Urinary bladder (tissue), 3 donors: ENCODE measurements at regions not wholly inside any gene's neighbourhood (a gene's known extent, or its start where the extent isn't known, plus 50 kb on each side); places are given as distances from the start of the nearest gene placed in this dataset.

Experiments used
- DNase-seq: peaks from one replicate; pipeline ENCODE4 v3.0.0-alpha.2; 2015; ENCODE audit errors: extremely low spot score
- H3K27ac ChIP-seq: one replicate; pipeline ENCODE4 v1.5.1; 2013; ENCODE audit warnings: low read depth, mild to moderate bottlenecking, moderate library complexity
- H3K36me3 ChIP-seq: one replicate; pipeline ENCODE4 v1.6.1; 2013; ENCODE audit warnings: mild to moderate bottlenecking, moderate library complexity; ENCODE audit not compliant: insufficient read depth
- H3K4me1 ChIP-seq: one replicate; pipeline ENCODE4 v1.6.1; 2013; ENCODE audit warnings: mild to moderate bottlenecking, moderate library complexity; ENCODE audit not compliant: insufficient read depth
- H3K4me3 ChIP-seq: one replicate; pipeline ENCODE4 v1.5.1; 2013; ENCODE audit warnings: low read depth, low read length
- WGBS: extraction: QIAGEN DNeasy Blood & Tissue Kit; methylation state at CpG from one replicate; pipeline ENCODE4 v1.1.7; 2013; 5-methylcytosine and 5-hydroxymethylcytosine counted together
- donor health status: healthy with polysubstance abuse.
- donor health status: healthy.

DNA sequence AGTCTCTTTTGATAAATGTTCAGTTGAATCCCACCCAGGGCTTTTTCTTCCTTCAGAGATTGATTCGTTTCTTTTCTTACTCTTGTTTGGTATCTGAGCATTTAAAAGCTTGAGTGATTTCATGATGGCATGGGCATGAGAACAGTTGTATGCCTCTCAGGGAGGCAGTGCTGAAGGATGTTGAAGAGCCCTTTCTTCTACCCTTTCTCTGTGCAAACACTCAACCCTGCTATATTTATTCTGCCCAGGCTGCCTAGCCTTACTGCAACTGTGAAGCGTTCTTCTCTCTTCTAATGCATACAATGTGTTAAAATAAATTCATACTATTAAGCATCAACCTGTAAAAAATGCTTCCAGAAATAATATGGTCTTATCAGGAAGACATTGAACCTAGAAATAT lies 367.6 kb upstream of the LCORL start:
- Histone ChIP-seq H3K4me1 (no peaks in the 10 kb centered on the region), H3K27ac (no peak overlapping the region), H3K4me3 (no peak overlapping the region), H3K36me3 (no peaks in the 10 kb centered on the region)
- DNase-seq, result no peak
- WGBS, result 75% methylated on average over 2 of the region's 2 CpGs

GRCh38 chr4:18388039-18388438 lies 366.5 kb upstream of the LCORL start:
- no peak overlapping the region for H3K4me3 ChIP-seq
- no peak overlapping the region for H3K27ac ChIP-seq
- no peaks in the 10 kb centered on the region for H3K4me1 ChIP-seq
- DNase-seq, result no peak
- H3K36me3 ChIP-seq, result no peaks in the 10 kb centered on the region
- 44% methylated on average over 3 of the region's 3 CpGs for WGBS

DNA sequence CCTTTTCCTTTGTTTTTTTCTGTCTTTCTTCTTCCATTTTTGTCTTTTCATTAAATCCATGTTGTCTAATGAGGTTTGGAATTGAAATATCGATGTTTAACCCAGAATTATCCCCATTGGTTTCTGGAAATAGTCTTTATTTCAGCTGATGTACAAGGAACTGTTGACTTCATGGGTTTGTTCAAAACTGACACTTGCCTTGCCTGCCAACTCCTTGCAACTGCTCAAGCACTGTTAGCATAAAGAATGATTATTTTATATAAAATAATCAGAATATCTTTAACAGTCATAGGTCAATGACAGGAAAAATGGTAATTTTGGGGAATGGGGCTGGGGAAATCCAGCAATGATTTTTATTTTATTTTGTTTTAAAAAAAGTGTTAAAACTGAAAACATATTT lies 359.6 kb upstream of the LCORL start:
- DNase-seq, result no peak
- H3K4me1 ChIP-seq, result no peaks in the 10 kb centered on the region
- 69% methylated on average over 1 of the region's 1 CpG for WGBS
- no peak overlapping the region for H3K4me3 ChIP-seq
- H3K36me3 ChIP-seq, result no peaks in the 10 kb centered on the region
- H3K27ac ChIP-seq, result no peak overlapping the region

DNA sequence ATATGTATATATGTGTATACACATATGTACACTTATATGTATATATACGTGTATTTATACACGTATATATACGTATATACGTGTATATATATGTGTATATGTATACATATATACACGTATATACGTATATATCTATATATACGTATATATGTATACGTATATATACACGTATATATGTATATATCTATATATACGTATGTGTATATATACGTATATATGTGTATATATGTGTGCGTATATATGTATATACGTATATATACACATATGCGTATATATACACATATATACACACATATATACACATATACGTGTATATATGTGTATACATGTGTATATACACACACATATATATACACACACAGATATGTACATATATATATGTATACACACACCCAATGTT lies 348.0 kb upstream of the LCORL start:
- Histone ChIP-seq H3K4me1 (no peaks in the 10 kb centered on the region), H3K4me3 (no peak overlapping the region), H3K27ac (no peak overlapping the region), H3K36me3 (no peaks in the 10 kb centered on the region)
- no peak for DNase-seq
- 94% methylated on average over 15 of the region's 15 CpGs for WGBS

DNA sequence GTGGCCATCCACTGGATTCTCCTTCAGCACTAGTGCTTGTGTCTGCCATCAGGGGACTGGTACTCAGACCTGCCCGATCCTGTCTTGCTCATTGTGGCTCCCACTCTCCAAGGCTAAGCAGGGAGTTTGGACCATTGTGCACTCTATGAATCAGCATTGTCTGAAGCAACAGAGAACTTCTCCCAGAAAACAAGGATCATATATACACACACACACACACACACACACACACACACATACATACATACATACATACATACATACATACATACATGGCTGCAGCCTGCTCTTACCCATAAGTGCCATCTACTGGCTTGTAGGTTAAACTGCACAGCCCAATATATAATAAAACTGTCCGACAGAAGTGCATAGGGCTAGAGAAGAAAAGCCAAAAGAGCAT lies 345.3 kb upstream of the LCORL start:
- DNase-seq, result no peak
- whole genome bisulfite sequencing, result 62% methylated on average over 2 of the region's 2 CpGs
- H3K27ac ChIP-seq, result no peak overlapping the region
- no peak overlapping the region for H3K4me3 ChIP-seq
- no peaks in the 10 kb centered on the region for H3K4me1 ChIP-seq
- no peaks in the 10 kb centered on the region for H3K36me3 ChIP-seq

- Histone ChIP-seq H3K27ac (no peak overlapping the region), H3K4me3 (no peak overlapping the region), H3K36me3 (no peaks in the 10 kb centered on the region), H3K4me1 (no peaks in the 10 kb centered on the region)
- WGBS, result 71% methylated on average over 3 of the region's 3 CpGs
- DNase-seq, result no peak
Observed at GRCh38 chr4:18366136-18366535, 344.6 kb upstream of the LCORL start.

GRCh38 chr4:18343581-18343980 lies 322.0 kb upstream of the LCORL start:
- Histone ChIP-seq H3K36me3 (no peaks in the 10 kb centered on the region), H3K4me1 (no peaks in the 10 kb centered on the region), H3K27ac (no peak overlapping the region), H3K4me3 (no peak overlapping the region)
- 87% methylated on average over 7 of the region's 7 CpGs for WGBS
- DNase-seq, result no peak

GRCh38 chr4:18342847-18343246 lies 321.3 kb upstream of the LCORL start:
- Histone ChIP-seq H3K27ac (no peak overlapping the region), H3K36me3 (no peaks in the 10 kb centered on the region), H3K4me1 (no peaks in the 10 kb centered on the region), H3K4me3 (no peak overlapping the region)
- no peak for DNase-seq
- WGBS, result 84% methylated on average over 4 of the region's 4 CpGs

- Histone ChIP-seq H3K36me3 (no peaks in the 10 kb centered on the region), H3K4me1 (no peaks in the 10 kb centered on the region), H3K4me3 (no peak overlapping the region), H3K27ac (no peak overlapping the region)
- DNase-seq, result no peak
- WGBS, result 47% methylated on average over 5 of the region's 5 CpGs
Observed at GRCh38 chr4:18321956-18322530, 300.5 kb upstream of the LCORL start.

DNA sequence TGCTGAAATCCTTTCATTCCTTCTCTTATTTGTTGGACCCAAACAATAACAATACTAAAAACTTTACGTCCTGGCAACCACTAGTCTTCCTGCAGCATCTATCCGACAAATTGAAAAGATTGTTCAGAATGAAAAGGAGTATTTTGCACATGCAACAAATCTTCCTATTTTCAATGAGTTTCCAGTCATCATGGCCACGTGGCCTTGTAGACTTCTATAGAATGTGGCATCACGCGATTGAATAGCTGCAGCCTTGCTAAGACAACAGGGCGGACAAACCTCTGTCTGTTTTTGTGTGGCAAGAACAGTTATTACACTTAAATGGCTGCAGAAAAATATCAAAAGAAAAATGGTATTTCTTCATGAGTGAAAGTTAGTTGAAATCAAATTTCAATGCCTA lies 297.9 kb upstream of the LCORL start:
- 64% methylated on average over 6 of the region's 6 CpGs for WGBS
- Histone ChIP-seq H3K4me3 (peak overlapping the region; percentile 20), H3K4me1 (no peaks in the 10 kb centered on the region), H3K27ac (no peak overlapping the region), H3K36me3 (no peaks in the 10 kb centered on the region)
- DNase-seq, result no peak

- no peaks in the 10 kb centered on the region for H3K4me1 ChIP-seq
- DNase-seq, result peak; percentile 10
- WGBS, result 21% methylated on average over 22 of the region's 22 CpGs
- peak overlapping the region; percentile 20 for H3K4me3 ChIP-seq
- no peaks in the 10 kb centered on the region for H3K36me3 ChIP-seq
- H3K27ac ChIP-seq, result no peak overlapping the region
Observed at GRCh38 chr4:18318682-18319388, 297.3 kb upstream of the LCORL start.

GRCh38 chr4:18314731-18315130 lies 293.2 kb upstream of the LCORL start:
- no peaks in the 10 kb centered on the region for H3K36me3 ChIP-seq
- H3K4me3 ChIP-seq, result no peak overlapping the region
- 36% methylated on average over 3 of the region's 3 CpGs for WGBS
- H3K4me1 ChIP-seq, result no peaks in the 10 kb centered on the region
- DNase-seq, result no peak
- no peak overlapping the region for H3K27ac ChIP-seq

DNA sequence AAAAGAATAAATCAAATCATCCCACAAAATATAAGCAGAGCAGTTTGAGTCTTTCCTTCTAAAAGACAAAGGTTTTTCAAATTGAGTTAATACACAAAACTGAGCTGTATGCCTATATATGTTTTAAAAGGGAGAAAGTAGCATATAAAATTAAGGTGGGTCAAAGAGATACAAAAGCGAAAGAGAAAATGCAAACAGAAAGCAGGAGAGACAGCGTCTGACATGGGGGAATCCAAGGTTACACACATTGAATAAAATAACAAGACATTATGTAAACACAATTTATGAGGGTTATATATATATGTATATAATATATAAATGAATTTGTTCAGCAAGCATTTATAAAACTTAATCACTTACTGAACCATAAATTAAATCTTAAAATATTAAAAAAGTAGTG lies 276.1 kb upstream of the LCORL start:
- WGBS, result 72% methylated on average over 2 of the region's 2 CpGs
- H3K36me3 ChIP-seq, result no peaks in the 10 kb centered on the region
- H3K4me1 ChIP-seq, result no peaks in the 10 kb centered on the region
- no peak overlapping the region for H3K27ac ChIP-seq
- H3K4me3 ChIP-seq, result no peak overlapping the region
- no peak for DNase-seq

DNA sequence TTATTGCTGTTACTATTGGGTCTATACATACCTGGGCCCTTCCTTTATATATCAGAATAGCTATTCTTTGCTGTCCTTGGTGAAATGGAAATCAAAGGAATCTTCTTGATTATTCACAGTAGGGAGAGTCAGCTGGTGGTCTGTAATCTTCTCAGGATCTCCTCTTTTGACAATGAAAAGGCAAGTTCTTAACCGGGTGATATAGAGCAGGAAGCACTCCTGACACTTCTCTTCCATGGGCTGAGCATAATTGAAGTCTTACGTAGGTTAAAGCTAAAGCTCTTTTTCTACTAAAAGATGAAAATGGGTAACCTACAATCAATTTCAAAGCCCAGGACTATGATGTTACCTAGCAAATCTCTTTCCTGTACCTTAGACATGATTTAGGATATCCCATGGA lies 274.9 kb upstream of the LCORL start:
- 45% methylated on average over 2 of the region's 2 CpGs for WGBS
- Histone ChIP-seq H3K4me3 (no peak overlapping the region), H3K4me1 (no peaks in the 10 kb centered on the region), H3K27ac (no peak overlapping the region), H3K36me3 (no peaks in the 10 kb centered on the region)
- no peak for DNase-seq
